Right ventricle myocardium superior (tissue), 1 donor: ENCODE measurements at regions not wholly inside any gene's neighbourhood (a gene's known extent, or its start where the extent isn't known, plus 50 kb on each side); places are given as distances from the start of the nearest gene placed in this dataset.

Source experiments
- ATAC-seq: fragments of 200-7000 bp; cut with Tn5 transposase; one replicate; pipeline ENCODE4 v1.9.1; 2020; ENCODE audit warnings: mild to moderate bottlenecking; ENCODE audit not compliant: poor library complexity
- DNase-seq: peaks from one replicate; pipeline ENCODE4 v3.0.0-alpha.2; 2020
- intact Hi-C: fragments of 100-400 bp; cut with DNase I; formaldehyde crosslinking; loops from one replicate; pipeline ENCODE4 v1.11.2; 2022
- donor health status: DM: no; HTN: yes; CAD: no; lungs with severe emphysema.

DNA sequence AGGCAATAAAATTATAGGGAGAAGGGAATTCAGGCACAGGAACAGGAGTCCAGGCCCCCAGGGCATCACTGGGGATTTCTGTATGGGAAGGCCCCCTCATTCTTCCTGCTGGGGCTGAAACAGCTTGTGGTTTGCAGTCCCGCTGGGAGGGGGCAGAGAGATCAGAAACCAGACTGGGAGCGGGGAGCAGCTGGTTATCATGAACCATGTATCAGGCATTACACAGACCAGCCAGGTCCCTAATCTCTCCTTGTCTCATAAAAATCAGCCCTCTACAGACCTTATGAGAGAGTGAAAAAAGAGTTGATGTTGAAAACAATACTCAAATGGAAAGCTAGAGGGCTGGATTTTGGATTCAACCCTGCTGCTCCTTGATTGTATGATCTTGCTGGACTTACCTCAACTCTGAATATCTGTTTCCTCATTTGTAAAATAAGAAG lies 93.4 kb upstream of the F3 start:
- DNase-seq (no peak), ATAC-seq (no peak)
- intact Hi-C loops: no loop called here

DNA sequence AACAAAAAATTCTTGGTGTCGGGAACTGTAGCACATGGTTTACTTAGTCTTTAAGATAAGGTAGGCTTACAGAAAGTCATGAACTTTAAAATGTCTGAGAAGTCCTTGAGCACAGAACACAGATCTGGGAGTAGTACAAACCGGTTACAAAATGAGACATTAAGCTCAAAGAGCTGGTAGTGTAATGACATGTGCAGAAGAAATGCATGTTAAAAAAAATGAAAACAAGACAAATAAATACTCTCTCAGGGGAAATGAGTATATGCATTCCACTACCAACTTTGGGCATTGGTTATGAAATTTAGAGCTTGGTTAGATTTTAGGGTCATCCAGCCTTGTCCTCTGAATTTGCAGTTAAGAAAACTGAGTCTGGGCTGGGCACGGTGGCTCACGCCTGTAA lies 91.5 kb upstream of the F3 start:
- ATAC-seq (no peak), DNase-seq (no peak)
- intact Hi-C loops: no loop called here

DNA sequence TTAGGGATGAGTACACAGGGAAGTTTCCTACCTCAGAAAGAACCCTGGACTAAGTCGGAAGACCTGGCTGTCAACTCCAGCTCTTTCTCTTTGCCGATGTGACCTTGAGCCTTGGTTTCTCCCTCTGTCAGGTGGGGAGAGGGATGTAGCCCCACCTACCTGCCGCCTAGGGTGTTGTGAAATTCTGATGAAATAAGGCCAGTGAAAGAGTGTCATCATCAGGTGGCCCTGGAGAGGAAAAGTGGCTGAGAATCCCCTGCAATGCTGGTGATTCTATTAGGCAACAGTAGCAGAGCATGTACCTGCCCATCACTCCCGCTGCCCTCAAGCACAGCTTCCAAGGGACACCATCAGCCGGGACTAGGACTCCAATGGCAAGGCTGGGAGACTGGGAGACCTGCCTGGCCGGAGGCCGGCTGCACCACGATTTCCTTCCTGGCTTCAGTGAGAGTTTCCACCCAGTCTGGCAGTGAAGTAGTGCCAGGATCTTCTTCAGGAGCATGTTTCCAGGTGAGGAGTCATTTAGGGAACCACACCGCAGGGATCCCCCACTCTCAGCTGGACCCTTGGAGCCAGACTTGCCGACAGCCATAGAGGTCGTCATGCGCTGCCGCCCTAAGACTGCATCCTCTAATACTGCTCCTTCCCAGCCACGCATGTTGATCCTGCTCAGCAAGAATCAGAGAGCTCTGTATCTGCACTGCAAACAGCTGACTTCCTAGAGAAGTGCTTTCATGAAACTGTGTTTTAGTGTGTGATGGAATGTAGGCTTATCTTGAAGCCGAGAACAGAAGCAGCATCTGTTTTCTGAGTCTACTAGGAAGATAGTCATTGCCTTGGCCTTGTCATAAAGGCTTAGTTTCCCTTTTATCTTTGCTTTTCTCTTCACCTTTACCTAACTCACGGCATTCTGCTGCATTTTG lies 88.0 kb upstream of the F3 start:
- no peak for DNase-seq
- intact Hi-C loops: no loop called here
- no peak for ATAC-seq

GRCh38 chr1:94628499-94628843 lies 86.9 kb upstream of the F3 start:
- ATAC-seq (peak; percentile 40), DNase-seq (no peak)
- intact Hi-C loops: no loop called here

DNA sequence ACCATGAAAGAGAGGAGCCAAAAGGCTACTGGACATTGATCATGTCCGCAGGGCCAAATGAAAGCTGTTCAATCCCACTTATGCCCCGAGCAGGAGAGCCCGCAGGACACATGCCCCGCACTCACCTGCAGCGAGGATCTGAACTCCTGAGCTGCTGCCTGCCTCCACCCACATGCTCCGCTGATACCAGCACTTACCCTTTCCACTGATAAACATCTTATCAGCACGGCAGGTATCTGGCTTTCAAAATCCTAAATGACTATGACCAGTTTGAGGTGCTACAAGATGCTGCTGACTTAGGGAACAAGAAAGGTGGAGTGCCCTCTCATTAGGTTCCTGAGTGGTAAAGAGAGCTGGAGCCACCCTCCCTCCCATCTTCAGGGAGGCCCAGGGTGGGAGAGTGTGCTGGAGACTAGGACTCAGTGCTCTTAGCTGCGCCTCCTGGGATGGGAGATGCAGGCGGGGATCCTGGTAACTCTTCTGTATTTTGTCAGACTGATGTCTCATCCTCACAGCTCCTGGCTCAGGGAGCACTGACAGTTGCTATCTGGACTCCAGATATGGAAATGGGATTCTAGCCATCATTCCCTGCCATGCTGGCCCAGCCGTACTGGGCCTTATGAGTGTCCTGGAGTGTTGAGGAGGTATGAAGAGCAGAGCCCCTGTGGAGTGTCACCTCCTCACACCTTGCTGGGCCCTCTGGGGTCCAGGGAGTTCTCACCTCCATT lies 86.4 kb upstream of the F3 start:
- ATAC-seq: peak; percentile 71

DNA sequence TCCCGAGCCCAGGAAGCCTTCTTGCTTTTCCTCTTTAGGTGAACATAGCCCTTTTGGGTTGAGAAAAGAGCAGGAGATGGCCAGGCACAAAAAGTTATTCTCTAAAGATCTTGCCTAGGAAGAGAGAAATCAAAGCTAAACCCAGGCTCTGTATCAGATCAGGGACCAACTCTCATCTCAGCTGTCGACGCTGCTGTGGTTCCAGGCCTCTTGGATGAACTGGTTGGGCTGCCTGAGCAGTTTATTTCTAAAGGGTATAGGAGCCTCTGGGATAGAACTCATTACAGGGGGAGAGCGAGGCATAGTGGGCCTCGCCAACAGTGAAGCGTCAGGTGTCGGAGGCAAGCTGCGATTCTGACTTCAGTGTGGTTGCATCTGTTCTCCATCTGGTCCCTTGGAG lies 82.6 kb upstream of the F3 start:
- no peak for DNase-seq
- no peak for ATAC-seq
- intact Hi-C loops: no loop called here

More for the DNA sequence above, 86.4 kb upstream of the F3 start:
- intact Hi-C loops: no loop called here
- no peak for DNase-seq

DNA sequence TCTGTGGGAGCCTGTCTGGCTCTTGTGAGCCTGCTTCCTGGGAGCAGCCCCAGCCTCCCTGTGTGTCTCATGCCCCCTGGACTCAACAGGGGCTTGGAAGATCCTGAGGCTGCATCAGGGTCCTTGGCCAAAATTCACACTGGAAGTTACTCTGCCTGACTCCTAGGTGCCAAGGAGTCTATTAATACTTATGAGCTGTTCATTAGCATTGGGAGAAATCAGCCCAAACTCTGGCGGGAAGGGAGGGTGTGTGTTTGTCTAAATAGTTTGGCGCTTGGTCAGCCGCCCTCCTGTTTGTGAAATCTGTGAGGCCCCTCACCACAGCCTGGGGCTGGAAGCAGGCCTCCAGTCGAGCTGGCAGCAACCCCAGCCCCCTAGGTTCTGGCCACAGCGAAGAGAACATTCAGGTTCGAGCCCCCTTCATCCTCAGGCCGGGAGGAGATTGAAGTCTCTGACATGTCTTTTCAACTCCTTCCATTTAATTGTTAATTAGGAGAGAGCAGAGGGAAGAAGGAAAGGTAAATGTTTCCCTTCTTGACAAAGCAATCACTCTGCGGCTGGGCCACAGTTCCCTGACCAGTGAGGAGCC lies 82.1 kb upstream of the F3 start:
- intact Hi-C loops: no loop called here
- ATAC-seq: no peak
- no peak for DNase-seq

- intact Hi-C loops: no loop called here
- DNase-seq (no peak), ATAC-seq (no peak)
These were observed 81.2 kb upstream of the F3 start for GRCh38 chr1:94622757-94623156.

- ATAC-seq (no peak), DNase-seq (no peak)
- intact Hi-C loops: no loop called here
These were observed 80.2 kb upstream of the F3 start for GRCh38 chr1:94621802-94622201.

DNA sequence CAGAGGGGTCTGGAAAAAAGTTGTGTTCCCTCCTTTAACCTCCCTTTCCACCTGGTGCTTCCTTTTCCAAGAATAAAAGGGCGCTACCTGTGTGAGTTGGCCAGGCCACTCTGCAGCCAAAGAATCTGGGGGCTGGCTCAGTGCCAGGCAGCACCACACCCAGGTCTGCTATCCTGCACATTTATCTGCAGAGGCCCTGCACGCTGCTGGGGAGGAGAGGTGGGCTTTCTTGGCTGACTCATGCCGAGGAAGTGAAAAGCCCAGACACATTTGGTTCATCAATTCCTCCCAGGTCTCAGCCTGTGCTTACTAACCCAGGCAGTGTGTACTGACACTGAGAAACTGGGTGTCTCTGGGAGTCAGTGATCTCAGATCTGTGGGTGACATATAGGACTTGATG lies 79.8 kb upstream of the F3 start:
- ATAC-seq: peak; percentile 22
- intact Hi-C loops: no loop called here
- no peak for DNase-seq

GRCh38 chr1:94620345-94621031 lies 78.9 kb upstream of the F3 start:
- intact Hi-C loops: no loop called here
- ATAC-seq (no peak), DNase-seq (no peak)

- no peak for ATAC-seq
- no peak for DNase-seq
- intact Hi-C loops: no loop called here
These were observed 78.2 kb upstream of the F3 start for GRCh38 chr1:94619731-94620130.

DNA sequence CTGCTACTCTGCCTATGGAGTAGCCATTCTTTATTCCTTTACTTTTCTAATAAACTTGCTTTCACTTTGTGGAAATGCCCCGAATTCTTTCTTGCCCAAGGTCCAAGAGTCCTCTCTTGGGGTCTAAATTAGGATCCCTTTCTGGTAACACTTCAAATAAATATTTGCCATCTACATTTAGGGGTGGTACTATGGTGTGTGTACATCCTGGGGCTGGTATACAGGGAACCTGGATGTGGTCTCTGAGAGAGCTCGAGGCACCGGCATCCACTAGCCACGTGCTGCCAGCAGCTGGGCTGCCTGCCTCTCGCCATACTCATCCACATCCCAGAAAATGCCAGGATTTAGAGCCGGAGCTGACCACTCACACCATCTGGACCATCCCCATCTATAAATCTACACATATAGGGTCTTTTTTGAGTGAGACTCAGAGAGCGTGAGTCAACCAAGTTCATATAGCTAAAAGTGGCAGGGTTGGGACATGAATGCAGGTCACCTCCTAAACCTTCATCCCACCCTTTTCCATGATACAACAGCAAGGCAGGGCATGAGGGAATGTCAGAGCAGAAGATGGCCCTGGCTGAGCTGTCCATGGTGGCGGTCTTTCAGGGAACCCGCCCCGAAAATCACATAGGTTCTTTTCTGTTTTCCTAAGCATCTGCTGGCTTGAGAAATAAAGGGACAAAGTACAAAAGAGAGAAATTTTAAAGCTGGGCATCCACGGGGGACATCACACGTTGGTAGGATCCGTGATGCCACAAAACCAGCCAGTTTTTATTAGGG lies 76.6 kb upstream of the F3 start:
- ATAC-seq (no peak), DNase-seq (no peak)
- intact Hi-C loops: no loop called here

DNA sequence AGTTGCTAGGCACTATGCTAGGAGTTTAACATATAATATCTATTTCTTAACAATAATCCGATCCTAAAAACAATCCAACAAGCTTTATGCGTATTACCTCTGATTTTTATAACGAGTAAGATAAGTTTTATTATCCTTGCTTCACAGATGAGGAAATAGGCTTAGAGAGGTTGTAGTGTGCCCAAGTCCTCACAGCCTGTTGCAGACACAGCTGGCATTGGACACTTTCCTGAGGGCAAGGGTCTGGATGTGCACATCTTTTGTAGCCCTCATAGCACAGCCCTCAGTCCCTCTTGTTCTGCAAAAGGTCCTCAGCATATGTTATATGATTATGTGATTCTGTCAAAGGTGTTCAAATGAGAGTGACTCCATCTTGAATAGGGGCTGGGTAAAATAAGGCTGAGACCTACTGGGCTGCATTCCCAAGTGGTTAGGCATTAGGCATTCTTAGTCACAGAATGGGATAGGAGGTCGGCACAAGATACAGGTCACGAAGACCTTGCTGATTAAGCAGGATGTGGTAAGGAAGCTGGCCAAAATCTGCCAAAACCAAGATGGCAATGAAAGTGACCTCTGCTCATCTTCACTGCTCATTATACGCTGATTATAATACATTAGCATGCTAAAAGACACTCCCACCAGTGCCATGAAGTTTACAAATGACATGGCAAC lies 75.7 kb upstream of the F3 start:
- intact Hi-C loops: no loop called here
- DNase-seq (no peak), ATAC-seq (no peak)

DNA sequence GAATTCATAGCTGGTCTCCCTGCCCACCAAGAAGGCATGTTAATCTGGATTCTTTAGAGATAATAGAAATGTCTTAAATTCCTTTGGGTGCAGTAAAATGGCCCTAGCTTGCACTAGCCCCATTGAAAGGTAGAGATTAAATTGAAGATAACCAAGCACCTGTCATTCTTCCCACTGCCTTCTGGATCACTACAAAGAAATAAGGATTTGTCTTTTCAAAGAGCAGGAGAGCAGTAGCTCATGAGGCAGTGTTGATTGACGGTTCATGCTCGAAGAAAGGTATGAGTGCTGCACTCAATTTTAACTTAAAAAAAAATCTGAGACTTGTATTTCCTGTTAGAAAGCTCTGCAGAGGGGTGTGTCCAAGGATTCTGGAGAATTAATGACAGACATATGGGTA lies 74.9 kb upstream of the F3 start:
- DNase-seq (no peak), ATAC-seq (no peak)
- intact Hi-C loops: no loop called here

DNA sequence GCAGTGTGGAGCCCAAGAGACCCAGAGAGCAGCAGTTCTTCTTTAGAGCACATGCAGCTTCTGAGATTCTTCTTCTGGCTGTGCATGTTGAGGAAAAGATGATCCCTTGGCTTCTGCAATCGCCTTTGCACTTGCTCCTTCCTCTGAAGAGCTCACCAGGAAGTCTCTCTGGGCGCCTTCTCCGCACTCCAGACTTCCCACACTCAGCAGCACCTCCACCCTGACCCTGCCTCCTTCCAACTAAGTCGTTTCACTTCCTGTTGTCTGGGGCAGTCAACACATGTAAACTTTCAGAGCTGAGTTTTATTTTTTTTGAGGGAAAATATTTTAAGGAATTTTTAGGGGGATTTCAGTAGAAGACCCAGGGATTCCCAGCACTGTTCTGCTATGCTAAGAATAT lies 73.4 kb upstream of the F3 start:
- DNase-seq (no peak), ATAC-seq (peak; percentile 64)
- intact Hi-C loops: no loop called here

DNA sequence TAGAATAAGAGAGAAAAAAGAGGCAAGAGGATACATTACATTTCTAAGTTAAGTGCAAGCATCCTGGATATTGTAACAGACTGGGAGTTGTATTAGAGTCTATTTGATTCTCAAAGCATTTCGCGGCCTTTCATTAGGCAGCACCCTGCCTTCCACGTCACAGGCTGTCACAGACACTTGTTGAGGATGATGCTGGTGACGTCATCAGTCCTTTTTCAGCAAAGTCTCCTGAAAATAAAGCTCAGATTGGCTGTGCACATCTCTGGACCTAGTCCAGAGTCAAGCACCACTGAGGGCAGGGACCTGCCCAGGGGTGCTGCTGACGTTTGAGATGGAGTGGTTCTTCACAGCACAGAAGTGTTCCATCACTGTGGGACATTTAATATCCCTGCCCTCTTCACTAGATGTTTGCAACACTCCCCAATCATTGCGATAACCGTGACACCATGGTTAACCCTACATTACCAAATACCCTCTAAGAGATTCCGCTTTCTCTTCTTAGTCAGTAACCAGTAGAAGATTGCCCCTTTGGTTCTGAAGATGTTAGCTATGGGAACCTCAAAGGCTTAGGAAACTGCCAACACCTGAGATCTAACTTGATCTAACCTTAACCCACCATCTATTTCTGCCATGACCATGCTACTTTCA lies 72.7 kb upstream of the F3 start:
- intact Hi-C loops: no loop called here
- no peak for ATAC-seq
- DNase-seq: no peak
